ENCODE measurements at regions not wholly inside any gene's neighbourhood (a gene's known extent, or its start where the extent isn't known, plus 50 kb on each side); places are given as distances from the start of the nearest gene placed in this dataset.
A peak's percentile ranks its signal among the peaks of the same experiment; 100 is the strongest.

DNA sequence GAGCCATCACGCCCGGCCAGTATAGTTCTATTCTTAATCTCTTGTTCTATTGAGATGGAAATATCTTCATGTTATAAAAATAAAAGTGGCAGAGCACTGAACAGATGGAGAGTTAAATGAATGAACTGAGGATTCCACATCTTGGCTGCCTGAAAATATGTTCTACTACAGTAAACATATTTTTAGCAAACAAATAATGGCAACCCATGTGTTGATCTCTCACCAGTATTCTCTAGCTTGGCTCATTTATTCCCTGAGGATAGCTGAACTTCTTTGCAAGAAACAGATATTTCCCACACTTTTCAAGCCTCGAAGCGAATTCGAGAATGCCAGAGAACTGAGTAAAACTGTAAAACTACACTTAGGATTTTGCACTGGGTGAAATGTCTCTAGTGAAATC lies 58.9 kb downstream of the DIRAS3 start:
- no peak for DNase-seq

DNA sequence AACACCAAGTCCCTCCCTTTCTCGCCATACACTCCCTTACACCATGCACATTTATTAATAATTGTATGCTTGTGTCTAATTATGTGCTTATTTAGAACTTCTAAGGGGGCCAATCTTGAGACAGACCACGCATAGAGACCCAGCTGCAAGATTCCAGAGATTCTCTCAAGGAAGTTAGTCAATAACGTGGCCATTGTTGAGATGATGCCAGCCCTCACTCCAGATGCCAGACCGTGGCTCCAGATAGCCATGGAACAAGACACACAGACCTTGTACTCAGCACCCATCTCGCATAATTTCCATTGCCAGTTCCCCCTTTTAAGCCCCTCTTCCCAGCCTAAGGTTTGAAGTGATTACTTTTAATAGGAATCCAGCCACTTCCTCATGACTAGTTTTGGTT lies 62.4 kb downstream of the DIRAS3 start:
- DNase-seq, result no peak

DNA sequence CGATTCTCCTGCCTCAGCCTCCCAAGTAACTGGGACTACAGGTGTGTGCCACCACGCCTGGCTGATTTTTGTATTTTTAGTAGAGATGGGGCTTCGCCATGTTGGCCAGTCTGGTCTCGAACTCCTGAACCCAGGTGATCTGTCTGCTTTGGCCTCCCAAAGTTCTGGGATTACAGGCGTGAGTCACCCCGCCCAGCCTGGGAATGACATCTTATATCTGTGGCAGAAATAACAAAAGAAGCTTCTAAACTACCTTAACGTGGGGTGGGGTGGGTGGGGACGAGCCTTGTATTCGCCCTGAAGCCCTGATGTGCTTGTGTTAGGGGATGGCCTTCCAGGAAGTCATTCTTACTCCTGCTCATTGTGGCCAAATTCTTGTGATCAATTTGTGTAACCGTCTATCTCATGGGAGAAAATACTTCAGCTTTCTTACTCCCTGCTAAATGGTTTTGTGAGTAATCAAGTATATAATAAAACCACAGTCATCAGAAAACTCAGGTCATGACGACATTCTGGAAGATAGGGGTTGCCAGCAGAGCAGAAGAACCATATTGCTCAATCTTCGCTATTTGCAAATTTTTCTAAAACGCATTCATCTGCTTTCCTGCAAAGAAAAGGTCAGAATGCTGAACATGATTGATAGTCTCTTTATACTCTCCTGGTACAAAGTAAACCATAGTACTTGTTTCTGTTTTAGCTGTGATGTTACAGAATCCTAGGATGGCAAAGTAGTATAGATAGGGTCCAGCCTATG lies 63.2 kb downstream of the DIRAS3 start:
- peak; percentile 79 for DNase-seq

DNA sequence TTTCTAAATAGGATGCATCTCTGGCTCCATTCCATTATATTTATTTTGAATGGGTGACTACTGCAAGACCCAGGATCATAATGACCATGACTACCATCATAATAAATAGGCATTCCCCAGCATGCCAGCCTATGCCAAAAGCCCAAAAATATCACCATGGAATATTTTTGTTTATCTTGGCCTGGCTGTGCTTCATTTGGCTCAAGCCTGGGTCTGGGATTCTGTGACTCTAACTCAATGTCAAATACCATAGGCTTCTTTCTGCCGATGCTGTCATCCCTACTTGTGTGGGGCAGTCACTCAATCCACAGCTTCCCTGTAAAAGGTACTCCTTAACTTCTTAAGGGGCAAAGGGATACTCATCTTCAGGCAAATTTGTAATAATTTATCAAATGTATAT lies 66.6 kb downstream of the DIRAS3 start:
- DNase-seq, result no peak

DNA sequence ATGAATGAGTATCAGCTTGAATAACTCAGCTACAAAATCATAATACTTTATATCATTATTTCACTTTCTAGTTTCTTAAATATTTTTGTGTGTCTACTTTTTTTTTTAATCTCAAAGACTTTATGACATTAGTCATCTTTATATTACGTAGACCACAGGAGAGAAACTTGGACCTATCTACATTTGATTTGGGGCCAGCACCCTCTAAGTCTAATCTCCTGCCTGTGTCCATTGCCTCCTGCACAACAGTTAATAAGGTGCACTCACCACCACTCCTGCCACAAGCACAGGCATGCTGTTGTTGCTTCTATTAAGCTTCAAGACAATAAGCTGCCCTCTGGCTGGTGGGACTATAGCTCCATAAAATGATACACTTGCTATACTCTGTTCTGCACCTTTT lies 70.4 kb downstream of the DIRAS3 start:
- peak; percentile 36 for DNase-seq

DNA sequence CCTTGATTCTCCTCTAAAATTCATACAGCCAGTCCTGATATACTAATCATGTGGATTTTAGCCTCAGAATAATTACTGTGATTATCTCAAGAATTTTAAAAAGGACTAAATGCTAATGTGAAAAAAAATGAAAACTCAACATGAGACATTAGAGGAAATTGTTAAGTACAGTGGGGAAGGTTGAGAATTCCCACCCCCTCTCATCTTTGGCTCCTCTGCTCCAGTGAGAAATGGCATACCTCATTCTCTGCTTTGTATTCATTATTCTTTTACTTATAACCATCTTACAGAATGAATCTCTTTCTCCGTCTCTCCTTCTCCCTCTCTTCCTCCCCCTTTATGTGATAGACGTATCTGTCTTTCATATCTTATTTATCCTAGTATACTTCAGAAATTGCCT lies 70.9 kb downstream of the DIRAS3 start:
- DNase-seq, result no peak

DNA sequence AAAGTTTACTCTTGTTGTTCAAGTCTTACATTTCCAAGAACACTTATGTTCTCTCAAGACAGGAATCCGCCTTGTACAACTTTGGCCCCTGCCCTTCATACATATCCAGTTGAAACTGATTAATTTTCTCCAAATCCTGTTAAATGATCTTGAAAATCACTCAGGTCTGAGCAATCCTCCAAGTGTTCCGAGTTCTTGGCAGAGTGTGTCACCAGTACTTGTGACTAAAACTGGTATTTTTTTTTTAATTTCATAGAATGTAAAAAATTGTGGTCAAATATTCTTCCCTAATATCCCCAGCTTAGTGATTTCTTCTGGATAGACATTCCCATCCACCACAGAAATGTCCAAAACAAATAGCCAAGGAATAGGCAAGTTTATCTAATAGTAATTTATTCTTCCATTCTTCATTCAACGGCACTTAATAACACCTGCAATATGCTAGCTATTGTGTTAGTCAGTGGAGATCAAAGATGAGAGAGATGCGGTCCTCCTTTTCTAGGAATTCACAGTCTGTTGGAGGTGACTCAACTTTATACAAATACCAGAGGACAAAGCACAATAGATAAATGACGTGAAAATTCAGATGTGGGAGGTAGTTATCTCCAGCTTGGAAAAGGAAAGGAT lies 71.4 kb downstream of the DIRAS3 start:
- DNase-seq, result peak; percentile 97

DNA sequence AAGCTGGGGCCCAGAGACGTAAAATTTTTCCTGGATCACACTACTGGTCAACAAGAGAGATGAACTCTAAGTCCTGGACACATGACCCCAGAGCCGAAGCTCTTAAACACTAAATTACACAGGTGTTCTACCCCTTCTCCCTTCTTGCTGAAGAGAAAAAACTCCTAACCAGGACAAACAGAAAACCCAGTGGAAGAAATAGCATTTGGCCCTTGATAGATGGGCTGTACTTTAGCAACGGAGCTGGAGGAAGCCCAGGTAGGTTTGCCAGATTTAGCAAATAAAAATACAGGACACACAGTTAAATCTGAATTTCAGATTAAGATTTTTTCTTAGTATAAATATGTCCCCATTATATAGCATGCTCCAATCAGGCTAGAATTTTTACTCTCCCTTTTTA lies 72.7 kb downstream of the DIRAS3 start:
- no peak for DNase-seq

DNA sequence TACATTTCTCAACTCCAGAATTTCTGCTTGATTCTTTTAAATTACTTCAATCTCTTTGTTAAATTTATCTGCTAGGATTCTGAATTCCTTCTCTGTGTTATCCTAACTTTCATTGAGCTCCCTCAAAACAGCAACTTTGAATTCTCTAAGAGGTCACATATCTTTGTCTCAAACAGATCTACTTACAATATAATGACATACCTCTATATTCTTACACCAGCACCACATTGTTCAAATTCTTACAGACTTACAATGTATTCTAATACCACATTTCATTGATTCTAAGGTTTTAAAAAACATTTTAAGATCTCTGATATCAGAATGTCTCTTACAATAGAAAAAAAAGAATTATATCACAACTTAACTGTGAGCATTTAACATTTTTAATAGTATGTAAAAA lies 77.4 kb downstream of the DIRAS3 start:
- DNase-seq, result no peak

DNA sequence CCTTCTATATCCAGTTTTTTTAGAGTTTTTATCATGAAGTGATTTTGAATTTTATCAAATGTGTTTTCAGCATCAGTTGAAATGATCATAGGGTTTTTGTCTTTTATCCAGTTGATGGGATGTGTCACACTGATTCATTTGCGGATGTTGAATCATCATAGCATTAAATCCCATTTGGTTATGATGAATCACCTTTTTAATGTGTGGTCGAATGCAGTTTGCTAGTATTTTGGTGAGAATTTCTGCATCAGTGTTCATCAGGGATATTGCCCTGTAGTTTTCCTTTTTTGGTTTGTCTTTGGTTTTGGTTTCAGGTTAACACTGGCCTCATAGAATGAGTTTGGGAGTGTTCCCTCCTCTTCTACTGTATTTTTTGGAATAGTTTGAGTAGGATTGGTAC lies 80.3 kb downstream of the DIRAS3 start:
- DNase-seq, result peak; percentile 89

DNA sequence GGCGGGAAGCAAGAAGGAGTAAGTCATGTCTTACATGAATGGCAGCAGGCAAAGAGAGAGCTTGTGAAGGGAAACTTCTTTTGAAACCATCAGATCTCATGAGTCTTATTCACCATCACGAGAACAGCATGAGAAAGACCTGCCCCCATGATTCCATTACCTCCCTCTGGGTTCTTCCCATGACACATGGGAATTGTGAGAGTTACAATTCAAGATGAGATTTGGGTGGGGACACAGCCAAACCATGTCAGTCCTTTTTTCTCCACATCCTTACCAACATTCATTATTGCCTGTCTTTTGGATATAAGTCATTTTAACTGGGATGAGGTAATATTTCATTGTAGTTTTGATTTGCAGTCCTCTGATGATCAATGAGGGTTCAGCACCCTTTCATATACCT lies 81.0 kb downstream of the DIRAS3 start:
- DNase-seq, result no peak

DNA sequence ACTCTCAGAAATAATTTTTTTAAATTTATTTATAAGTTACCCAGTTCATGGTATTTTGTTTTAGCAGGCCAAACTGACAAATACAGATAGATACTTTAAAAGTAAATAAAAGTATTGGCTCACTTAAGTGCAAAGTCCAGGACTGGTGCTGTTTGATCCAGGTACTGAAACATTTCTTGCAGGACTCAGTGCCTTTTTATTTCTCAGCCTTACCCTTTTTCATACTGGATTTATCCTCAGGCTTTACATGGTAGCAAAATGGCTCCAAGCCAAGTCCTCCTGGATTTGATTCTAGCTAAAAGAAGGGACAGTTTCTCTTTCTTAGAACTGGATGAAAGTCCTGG lies 83.8 kb downstream of the DIRAS3 start:
- no peak for DNase-seq

DNA sequence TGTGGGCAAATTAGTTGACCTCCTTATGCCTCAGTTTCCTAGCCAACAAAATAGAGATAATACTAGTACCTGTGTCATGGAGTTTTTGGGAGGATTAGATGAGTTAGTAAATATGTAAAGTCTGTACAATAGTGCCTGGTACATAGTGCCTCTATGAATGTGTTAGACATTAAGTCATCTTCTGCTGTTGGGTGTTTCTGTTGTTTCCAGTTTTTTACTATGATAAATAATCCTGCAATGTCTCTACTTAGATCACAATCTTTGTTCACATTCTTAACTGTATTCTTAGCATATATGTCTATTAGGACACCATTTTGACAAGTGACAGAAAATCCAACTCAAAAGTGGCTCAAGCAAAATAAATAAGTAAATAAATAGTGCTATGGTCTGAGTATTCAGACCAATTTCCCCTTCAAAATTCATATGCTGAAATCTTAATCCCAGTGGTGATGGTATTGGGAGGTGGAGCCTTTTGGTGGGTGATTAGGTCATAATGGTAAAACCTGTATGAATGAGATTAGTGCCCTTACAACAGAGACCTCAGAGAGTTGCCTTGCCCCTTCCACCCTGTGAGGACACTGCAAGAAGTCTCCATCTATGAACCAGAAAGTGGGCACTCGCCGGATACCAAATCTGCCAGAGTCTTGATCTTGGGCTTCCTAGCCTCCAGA lies 84.3 kb downstream of the DIRAS3 start:
- no peak for DNase-seq

DNA sequence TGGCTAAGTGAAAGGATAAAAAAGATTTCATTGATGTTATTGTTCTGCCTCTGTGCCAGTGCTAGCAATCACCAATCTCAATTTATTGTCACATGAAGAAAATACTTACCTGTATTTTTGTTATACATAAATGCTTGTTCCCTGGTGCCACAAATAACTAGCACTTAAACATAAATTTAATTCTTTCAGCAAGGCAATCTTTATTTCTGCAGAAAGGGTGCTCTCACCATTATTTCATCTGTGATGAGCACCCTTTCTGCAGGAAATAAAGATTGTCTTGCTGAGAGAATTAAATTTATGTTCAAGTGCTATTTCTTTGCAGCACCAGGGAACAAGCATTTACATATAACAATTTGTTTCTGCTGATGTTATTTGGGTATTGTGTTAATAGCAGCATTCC lies 87.2 kb downstream of the DIRAS3 start:
- DNase-seq, result no peak

DNA sequence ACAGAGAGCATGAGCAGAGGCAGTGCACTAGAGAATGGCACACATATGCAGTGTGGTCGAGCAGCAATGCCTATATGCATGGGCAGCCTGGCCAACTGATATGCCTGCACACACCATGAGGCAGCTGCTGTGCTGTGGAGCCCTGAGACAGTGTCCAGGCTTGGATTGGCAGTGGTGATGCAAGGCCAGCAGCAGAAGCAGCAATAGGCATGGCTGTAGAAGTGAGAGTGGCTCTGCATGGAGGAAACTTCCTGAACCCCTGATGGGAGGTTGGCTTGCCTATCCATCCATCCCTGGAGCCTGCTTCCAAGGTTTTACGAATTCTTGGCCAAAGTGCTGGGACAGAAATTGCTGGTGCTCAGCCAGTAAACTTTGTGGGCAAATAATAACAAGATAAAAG lies 89.7 kb downstream of the DIRAS3 start:
- no peak for DNase-seq

DNA sequence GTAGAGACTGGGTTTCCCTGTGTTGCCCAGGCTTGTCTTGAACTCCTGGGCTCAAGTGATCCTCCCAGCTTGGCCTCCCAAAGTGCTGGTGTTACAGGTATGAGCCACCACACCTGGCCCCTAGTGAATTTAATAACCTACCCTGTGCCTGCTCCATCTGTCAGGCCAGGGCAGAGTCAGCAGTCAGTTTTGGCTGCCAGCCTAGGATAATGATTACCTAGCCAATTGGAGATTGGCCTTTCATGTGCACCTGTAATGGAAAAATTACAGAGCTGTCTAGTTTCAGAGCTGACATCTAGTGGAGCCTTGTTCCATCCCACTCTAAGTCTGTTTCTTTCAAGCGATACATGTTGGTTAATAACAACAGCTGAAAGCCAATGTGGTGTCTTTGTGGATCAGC lies 92.0 kb downstream of the DIRAS3 start:
- no peak for DNase-seq

DNA sequence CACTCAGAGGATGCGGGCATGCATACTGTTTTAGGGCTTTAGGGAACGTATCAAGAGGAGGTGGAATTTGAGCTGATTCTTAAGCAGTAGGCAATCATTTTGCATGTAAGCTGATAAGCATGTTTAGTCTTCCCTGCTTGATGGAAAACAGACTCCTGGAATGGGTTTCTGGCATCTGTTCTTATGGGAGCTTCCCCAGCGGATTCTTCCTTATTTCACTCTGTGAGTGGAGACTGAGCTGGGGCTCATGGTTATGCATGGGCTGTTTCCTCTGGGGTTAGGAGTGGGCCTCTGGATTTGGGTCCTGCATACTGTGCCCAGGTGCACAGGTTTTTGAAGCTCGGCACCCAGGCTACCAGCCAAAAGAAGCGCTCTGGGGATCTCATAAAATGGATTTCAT lies 93.4 kb downstream of the DIRAS3 start:
- DNase-seq, result no peak

DNA sequence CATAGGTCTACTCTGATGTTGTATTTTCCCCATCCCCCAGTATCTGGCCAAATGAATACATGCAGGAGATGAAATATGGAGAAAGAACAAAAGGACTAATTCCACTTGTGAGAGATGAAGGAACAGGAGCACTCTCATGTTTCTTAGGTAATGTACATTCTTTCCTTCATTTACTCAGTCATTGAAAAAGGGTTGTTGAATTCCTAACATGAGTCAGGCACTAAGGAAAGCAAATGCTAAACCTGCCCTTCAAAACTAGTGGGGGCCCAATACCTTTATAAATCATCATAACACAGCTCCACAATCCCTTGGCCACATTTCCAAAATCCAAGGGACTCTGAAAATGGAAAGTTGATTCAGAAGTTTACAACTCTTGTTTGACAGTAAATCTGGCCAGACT lies 94.3 kb downstream of the DIRAS3 start:
- no peak for DNase-seq

DNA sequence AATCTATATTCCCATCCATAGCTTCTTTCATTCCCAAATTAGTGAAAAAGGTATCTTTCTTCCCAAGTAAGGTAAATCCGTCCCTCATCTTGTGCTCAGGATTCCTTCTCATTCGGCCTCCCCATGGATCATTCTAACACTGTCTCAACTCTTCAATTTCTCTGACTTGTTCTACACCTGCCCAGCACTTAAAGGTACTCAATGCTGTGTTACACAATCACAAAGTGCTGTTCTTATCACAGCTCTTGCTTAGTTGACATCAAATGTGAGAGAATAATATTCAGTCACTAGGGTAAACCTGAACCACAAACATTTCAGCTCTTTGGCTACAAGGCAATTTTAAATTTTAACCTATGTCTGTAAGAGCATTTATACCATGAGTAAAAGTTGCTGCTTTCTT lies 94.8 kb downstream of the DIRAS3 start:
- no peak for DNase-seq

DNA sequence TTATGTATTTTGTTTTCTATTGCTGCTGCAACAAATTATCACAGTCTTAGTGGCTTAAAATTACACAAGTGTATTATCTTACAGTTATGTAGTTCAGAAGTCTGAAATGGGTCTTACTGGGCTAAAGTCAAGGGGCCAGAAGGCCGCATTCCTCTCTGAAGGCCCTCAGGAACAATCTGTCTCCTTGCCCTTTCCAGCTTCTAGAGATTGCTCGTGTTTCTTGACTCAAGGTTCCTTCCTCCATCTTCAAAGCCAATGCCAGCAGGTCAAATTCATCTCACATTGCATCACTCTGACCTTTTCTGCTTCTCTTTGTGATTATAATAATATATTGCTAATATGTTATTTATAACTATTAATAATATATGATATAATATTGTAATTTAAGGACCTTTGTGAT lies 97.1 kb downstream of the DIRAS3 start:
- DNase-seq, result no peak

DNA sequence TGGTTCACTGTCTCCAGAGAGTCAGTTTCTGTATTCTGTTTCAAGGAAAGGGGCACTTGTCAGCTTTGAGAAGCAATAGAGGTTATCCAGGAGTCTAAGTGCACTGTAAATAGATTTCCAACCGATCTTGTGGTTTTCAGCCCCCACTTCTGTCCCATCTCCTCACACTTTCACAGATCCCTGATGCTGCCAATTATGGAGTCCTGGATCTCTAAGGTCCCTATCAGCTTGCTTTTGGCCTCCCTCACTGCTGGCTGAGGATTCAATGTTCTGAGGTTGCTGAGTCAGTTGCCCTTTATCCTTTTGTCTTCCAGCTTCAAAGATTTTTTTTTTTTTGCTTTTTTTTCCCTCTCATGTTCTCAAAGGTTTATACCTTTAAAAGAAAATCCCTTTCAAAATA lies 98.4 kb downstream of the DIRAS3 start:
- no peak for DNase-seq

DNA sequence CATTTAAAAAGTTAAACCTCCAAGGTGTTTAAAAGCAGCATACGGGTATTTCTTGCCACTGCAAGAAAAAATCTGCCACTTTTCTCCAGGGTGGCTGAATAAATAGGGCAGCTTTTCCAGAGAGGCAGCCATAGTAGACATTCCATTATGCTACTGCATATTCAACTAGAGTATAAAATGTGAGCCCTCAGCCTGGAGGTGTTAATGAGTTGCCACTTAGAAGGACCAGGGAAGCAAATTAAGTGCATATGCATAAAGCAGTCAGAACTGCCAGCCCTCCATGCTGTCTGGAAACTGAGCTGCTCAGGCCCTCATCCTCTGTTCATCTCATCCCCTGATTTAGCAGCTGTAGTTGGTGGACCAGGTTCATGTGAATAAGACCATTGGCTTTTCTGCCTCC lies 99.4 kb downstream of the DIRAS3 start:
- no peak for DNase-seq

DNA sequence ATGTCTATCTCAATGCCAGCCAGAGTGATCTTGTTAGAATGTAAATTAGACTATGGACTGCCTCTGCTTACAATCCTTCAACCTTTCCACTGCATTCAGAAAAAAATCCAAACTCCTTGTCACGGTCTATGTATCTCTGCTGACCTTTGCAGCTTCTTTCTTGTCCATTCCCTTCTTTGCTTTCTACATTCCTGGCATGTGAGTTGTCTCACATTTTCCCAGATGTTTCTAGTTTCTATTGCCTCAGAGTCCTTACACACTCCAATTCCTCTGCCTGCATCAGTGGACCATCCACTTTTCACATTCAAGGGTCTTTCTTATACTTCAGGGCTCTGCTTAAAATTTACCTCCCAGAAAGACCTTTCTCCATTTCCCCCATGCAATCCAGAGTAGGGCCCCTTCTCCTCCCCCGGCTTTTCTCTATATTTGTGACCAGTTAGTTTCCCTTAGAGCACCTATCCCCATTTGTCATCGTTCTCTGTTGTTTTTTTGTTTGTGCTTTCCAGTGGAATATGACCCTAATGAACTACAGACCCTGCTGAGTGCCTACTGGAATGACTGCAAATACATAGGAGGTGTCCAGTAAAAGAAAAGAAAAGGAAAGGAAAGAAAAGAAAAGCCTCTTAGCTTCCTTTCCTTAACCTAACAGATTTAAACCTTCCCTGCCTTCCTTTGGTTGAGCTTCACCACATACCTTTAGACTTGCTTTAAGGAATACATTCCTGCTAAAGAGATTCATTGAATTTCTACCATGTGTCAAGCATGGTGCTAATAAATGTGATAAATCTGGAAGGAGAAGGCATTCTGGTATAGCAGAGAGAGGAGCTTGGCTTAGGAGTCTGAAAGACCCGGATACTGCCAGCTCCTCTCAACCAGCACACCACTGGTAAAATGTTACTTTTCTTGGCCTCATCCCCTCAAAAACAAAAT lies 102.0 kb downstream of the DIRAS3 start:
- DNase-seq, result peak; percentile 94

DNA sequence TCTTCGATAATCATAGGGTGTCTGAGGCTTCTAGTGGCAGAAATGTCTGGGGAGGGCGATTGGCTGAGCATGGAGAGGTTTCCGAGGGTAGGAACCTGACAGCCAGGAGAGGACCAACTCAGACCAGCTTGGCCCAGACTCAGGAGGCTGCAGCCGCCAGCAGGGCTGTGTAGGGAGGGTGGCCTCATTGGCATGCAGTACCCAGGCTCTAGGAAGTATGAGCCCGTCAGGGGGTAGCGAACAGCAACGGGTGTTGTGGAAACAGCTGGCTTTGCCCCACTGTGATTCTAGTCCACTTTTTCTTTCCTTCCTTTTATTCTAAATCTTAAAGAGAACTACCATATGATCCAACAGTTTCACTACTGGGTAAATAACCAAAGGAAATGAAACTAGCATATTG lies 103.3 kb downstream of the DIRAS3 start:
- DNase-seq, result no peak

Data from kidney glomerular epithelial cell (primary cell).